ENCODE measurements at regions not wholly inside any gene's neighbourhood (a gene's known extent, or its start where the extent isn't known, plus 50 kb on each side); places are given as distances from the start of the nearest gene placed in this dataset.

DNA sequence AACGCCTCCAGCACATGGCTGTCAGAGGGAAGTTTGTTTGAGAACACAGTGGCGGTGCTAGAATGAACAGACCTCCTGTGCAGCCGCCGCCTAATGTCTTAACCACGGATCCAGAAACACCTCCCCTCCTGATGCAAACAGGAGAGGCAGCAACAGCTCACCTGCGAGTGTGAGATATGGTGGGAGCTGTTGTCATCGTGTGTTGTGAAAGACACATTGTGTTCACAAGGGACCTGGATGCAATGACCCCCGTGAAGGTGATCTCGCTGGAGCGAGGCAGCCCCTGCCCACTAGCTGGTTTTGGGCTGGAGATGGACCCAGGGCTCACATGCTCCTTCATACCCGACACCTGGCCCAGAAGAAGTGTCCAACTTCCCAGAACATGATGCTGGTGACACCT, 315.3 kb upstream of the C1orf174 start:
- Histone ChIP-seq H3K9me3 (ENCODE audit: control insufficient read depth, insufficient read depth, low read length) (no peaks in the 10 kb centered on the region), H3K27ac (ENCODE audit: low read depth, low read length) (no peak overlapping the region), H3K4me2 (ENCODE audit: low read length) (no peak overlapping the region), H3K36me3 (ENCODE audit: control insufficient read depth, low read length) (no peaks in the 10 kb centered on the region), H4K20me1 (ENCODE audit: control insufficient read depth, insufficient read depth, low read depth, low read length) (no peaks in the 10 kb centered on the region), H3K27me3 (ENCODE audit: control insufficient read depth, low read length) (0 out of 2 replicates have a peak, but pooled peaks cover 2% of the 10 kb centered on the region), H3K79me2 (ENCODE audit: control insufficient read depth, low read length) (no peaks in the 10 kb centered on the region), H3F3A (ENCODE audit: control insufficient read depth, insufficient read depth) (no peaks in the 10 kb centered on the region), H3K4me3 (ENCODE audit: low read length) (no peak overlapping the region), H3K9me2 (replicated peaks; ENCODE audit: control insufficient read depth, low read length) (no peaks in the 10 kb centered on the region), H3K4me1 (ENCODE audit: control insufficient read depth, low read length) (peaks cover 7% of the 10 kb centered on the region)
- no peak for TF ChIP-seq EZH2phosphoT487 (IDR thresholded peaks at IDR 0.05; ENCODE audit: borderline replicate concordance, low read length)

DNA sequence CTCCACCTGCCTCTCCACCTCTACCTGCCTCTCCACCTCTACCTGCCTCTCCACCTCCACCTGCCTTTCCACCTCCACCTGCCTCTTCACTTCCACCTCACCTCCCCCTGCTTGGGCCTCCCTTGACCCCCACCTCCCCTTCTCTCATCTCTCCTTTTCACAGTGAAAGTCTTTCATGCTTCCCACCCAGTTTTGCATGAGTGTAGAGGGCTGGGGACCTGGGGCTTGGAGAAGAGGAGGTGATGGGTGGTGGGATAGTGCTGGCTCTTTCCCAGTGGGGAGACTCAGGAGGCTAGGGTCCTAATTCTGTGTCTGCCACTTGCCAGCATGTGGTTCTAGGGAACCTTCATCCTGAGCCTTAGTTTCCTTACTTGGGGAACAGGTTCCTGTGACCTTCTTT, 316.2 kb upstream of the C1orf174 start:
- peaks cover 7% of the 10 kb centered on the region for H3K4me1 ChIP-seq (ENCODE audit: control insufficient read depth, low read length)
- H3K4me2 ChIP-seq (ENCODE audit: low read length) = no peak overlapping the region
- H3K9me3 ChIP-seq (ENCODE audit: control insufficient read depth, insufficient read depth, low read length) = no peaks in the 10 kb centered on the region
- TF ChIP-seq EZH2phosphoT487 (IDR thresholded peaks at IDR 0.05; ENCODE audit: borderline replicate concordance, low read length) = no peak
- TF ChIP-seq, protein P1, sequence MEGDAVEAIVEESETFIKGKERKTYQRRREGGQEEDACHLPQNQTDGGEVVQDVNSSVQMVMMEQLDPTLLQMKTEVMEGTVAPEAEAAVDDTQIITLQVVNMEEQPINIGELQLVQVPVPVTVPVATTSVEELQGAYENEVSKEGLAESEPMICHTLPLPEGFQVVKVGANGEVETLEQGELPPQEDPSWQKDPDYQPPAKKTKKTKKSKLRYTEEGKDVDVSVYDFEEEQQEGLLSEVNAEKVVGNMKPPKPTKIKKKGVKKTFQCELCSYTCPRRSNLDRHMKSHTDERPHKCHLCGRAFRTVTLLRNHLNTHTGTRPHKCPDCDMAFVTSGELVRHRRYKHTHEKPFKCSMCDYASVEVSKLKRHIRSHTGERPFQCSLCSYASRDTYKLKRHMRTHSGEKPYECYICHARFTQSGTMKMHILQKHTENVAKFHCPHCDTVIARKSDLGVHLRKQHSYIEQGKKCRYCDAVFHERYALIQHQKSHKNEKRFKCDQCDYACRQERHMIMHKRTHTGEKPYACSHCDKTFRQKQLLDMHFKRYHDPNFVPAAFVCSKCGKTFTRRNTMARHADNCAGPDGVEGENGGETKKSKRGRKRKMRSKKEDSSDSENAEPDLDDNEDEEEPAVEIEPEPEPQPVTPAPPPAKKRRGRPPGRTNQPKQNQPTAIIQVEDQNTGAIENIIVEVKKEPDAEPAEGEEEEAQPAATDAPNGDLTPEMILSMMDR (IDR thresholded peaks at IDR 0.05; ENCODE audit: low read depth, low read length, poor library complexity, severe bottlenecking) = no peak
- H3K27ac ChIP-seq (ENCODE audit: low read depth, low read length) = no peak overlapping the region
- H3K79me2 ChIP-seq (ENCODE audit: control insufficient read depth, low read length) = no peaks in the 10 kb centered on the region
- H3K9me2 ChIP-seq (replicated peaks; ENCODE audit: control insufficient read depth, low read length) = no peaks in the 10 kb centered on the region
- no peaks in the 10 kb centered on the region for H4K20me1 ChIP-seq (ENCODE audit: control insufficient read depth, insufficient read depth, low read depth, low read length)
- no peaks in the 10 kb centered on the region for H3K36me3 ChIP-seq (ENCODE audit: control insufficient read depth, low read length)
- H3K4me3 ChIP-seq (ENCODE audit: low read length) = no peak overlapping the region
- 0 out of 2 replicates have a peak, but pooled peaks cover 2% of the 10 kb centered on the region for H3K27me3 ChIP-seq (ENCODE audit: control insufficient read depth, low read length)
- no peaks in the 10 kb centered on the region for H3F3A ChIP-seq (ENCODE audit: control insufficient read depth, insufficient read depth)

DNA sequence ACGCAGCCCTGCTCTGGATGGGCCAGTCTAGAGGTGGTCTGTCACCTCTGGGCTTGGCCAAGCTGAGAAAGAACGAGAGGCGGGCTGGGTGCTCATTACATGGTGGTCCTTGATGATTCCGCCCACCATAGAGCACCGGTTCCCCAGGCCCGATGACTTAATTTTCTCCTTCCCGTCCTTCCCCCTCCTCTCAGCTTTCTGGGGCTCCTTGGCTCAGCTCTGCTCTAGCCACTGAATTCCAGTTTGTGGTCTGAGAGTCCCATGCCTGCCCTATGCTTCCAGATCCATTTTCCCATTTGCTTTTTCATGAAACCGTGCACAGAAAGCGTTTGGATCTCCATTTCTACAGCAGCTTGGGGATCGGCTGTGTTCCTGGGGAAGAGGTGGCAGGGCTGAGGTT, 318.5 kb upstream of the C1orf174 start:
- Histone ChIP-seq H3K4me2 (ENCODE audit: low read length) (no peak overlapping the region), H3K4me3 (ENCODE audit: low read length) (no peak overlapping the region), H3K27me3 (ENCODE audit: control insufficient read depth, low read length) (0 out of 2 replicates have a peak, but pooled peaks cover 2% of the 10 kb centered on the region), H4K20me1 (ENCODE audit: control insufficient read depth, insufficient read depth, low read depth, low read length) (no peaks in the 10 kb centered on the region), H3F3A (ENCODE audit: control insufficient read depth, insufficient read depth) (no peaks in the 10 kb centered on the region), H3K4me1 (ENCODE audit: control insufficient read depth, low read length) (peaks cover 1% of the 10 kb centered on the region; the same call in 1 of the 2 replicates), H3K27ac (ENCODE audit: low read depth, low read length) (no peak overlapping the region), H3K9me3 (ENCODE audit: control insufficient read depth, insufficient read depth, low read length) (no peaks in the 10 kb centered on the region), H3K79me2 (ENCODE audit: control insufficient read depth, low read length) (no peaks in the 10 kb centered on the region), H3K36me3 (ENCODE audit: control insufficient read depth, low read length) (no peaks in the 10 kb centered on the region), H3K9me2 (replicated peaks; ENCODE audit: control insufficient read depth, low read length) (no peaks in the 10 kb centered on the region)
- no peak for TF ChIP-seq EZH2phosphoT487 (IDR thresholded peaks at IDR 0.05; ENCODE audit: borderline replicate concordance, low read length)
- TF ChIP-seq, protein P1 (IDR thresholded peaks at IDR 0.05; ENCODE audit: low read depth, low read length, poor library complexity, severe bottlenecking) = no peak

DNA sequence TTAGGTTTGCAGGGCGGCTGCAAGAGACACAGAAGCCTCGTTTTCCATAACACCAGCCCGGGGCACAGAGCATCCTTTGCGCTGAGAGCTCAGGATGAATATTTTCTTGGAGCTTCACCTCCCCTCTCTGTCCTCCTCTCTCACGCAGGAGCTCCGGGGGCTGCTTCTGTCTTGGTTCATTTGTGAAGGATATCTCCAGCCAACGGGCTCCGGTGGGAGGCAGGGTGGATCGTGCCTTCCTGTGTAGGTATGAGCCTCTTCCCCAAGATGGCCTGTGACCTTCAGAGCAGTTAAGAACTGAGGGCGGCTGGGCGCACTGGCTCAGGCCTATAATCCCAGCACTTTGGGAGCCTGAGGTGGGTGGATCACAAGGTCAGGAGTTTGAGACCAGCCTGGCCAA, 319.0 kb upstream of the C1orf174 start:
- Histone ChIP-seq H4K20me1 (ENCODE audit: control insufficient read depth, insufficient read depth, low read depth, low read length) (no peaks in the 10 kb centered on the region), H3K4me1 (ENCODE audit: control insufficient read depth, low read length) (no peaks in the 10 kb centered on the region), H3K4me3 (ENCODE audit: low read length) (no peak overlapping the region), H3K36me3 (ENCODE audit: control insufficient read depth, low read length) (no peaks in the 10 kb centered on the region), H3K9me2 (replicated peaks; ENCODE audit: control insufficient read depth, low read length) (no peaks in the 10 kb centered on the region), H3K79me2 (ENCODE audit: control insufficient read depth, low read length) (no peaks in the 10 kb centered on the region), H3K9me3 (ENCODE audit: control insufficient read depth, insufficient read depth, low read length) (no peaks in the 10 kb centered on the region), H3K27me3 (ENCODE audit: control insufficient read depth, low read length) (0 out of 2 replicates have a peak, but pooled peaks cover 2% of the 10 kb centered on the region), H3K4me2 (ENCODE audit: low read length) (no peak overlapping the region), H3F3A (ENCODE audit: control insufficient read depth, insufficient read depth) (no peaks in the 10 kb centered on the region), H3K27ac (ENCODE audit: low read depth, low read length) (no peak overlapping the region)
- no peak for TF ChIP-seq EZH2phosphoT487 (IDR thresholded peaks at IDR 0.05; ENCODE audit: borderline replicate concordance, low read length)

Measured in DOHH2 (cell line).